Mucosa of descending colon (tissue), 3 donors: ENCODE measurements at regions not wholly inside any gene's neighbourhood (a gene's known extent, or its start where the extent isn't known, plus 50 kb on each side); places are given as distances from the start of the nearest gene placed in this dataset.

Experiments used
- ATAC-seq: fragments of 200-7000 bp; cut with Tn5 transposase; one replicate; pipeline ENCODE4 v1.9.1; 2020; ENCODE audit warnings: mild to moderate bottlenecking, moderate library complexity
- DNase-seq, 3 donors: peaks; one replicate each; pipeline ENCODE4 v3.0.0-alpha.2; 2020
- H3K36me3 ChIP-seq: fragments of 200-600 bp; one replicate; pipeline ENCODE4 v1.8.0; 2021; ENCODE audit warnings: low read depth, mild to moderate bottlenecking
- H3K4me1 ChIP-seq: fragments of 200-600 bp; one replicate; pipeline ENCODE4 v1.8.0; 2021; ENCODE audit warnings: low read depth, mild to moderate bottlenecking
- H3K4me3 ChIP-seq: fragments of 200-600 bp; one replicate; pipeline ENCODE4 v1.8.0; 2021; ENCODE audit warnings: mild to moderate bottlenecking
- H3K9me3 ChIP-seq: fragments of 200-600 bp; one replicate; pipeline ENCODE4 v1.8.0; 2021; ENCODE audit warnings: mild to moderate bottlenecking
- intact Hi-C, 2 donors: fragments of 100-400 bp; cut with DNase I in 1 of 2; cut with micrococcal nuclease in 1 of 2; formaldehyde crosslinking; loops; one replicate each; pipeline versions ENCODE4 v1.11.0 to v1.11.1; 2022; cut with DNase I, micrococcal nuclease
- TF ChIP-seq, protein P1 (sequence below): fragments of 200-600 bp; IDR thresholded peaks from one replicate; pipeline ENCODE4 v1.8.0; 2022; ENCODE audit warnings: antibody characterized with exemption, mild to moderate bottlenecking
- donor health status: DM: no; HTN: no; CAD: no; lungs with moderate emphysema.
- donor health status: DM: no; HTN: no; CAD: no.
- donor health status: DM: no; HTN: yes; CAD: no.

GRCh38 chr11:92657226-92657625 is 312.2 kb upstream of the MTNR1B start:
- no peak for DNase-seq
- intact Hi-C loops = no loop called here
- TF ChIP-seq, protein P1, sequence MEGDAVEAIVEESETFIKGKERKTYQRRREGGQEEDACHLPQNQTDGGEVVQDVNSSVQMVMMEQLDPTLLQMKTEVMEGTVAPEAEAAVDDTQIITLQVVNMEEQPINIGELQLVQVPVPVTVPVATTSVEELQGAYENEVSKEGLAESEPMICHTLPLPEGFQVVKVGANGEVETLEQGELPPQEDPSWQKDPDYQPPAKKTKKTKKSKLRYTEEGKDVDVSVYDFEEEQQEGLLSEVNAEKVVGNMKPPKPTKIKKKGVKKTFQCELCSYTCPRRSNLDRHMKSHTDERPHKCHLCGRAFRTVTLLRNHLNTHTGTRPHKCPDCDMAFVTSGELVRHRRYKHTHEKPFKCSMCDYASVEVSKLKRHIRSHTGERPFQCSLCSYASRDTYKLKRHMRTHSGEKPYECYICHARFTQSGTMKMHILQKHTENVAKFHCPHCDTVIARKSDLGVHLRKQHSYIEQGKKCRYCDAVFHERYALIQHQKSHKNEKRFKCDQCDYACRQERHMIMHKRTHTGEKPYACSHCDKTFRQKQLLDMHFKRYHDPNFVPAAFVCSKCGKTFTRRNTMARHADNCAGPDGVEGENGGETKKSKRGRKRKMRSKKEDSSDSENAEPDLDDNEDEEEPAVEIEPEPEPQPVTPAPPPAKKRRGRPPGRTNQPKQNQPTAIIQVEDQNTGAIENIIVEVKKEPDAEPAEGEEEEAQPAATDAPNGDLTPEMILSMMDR = no peak
- no peak for ATAC-seq
- H3K4me3 ChIP-seq = no peak overlapping the region
- H3K9me3 ChIP-seq = no peaks in the 10 kb centered on the region
- no peaks in the 10 kb centered on the region for H3K4me1 ChIP-seq
- no peaks in the 10 kb centered on the region for H3K36me3 ChIP-seq

DNA sequence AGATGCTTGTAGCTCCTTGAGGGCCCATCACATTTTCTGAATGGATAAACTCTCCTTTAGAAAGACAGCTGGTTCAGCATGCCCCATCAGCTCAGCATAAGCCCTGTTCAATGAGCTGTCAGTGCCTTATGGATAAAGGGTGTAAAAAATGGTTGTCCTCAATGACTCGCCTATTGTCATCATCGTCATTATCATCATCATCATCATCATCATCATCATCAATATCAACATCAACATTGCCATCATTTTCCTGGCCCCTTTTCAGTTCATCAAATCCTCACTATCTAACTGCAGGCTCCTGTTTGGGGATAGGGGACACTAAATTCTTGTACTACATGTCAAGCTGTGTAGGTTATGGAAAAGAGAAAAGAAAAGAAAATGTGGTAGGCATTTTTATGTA is 310.7 kb upstream of the MTNR1B start:
- H3K4me1 ChIP-seq = no peaks in the 10 kb centered on the region
- DNase-seq (no peak), ATAC-seq (no peak)
- intact Hi-C loops = no loop called here
- no peaks in the 10 kb centered on the region for H3K9me3 ChIP-seq
- TF ChIP-seq, protein P1 = no peak
- no peak overlapping the region for H3K4me3 ChIP-seq
- H3K36me3 ChIP-seq = no peaks in the 10 kb centered on the region

- Histone ChIP-seq H3K4me1 (no peaks in the 10 kb centered on the region), H3K4me3 (no peak overlapping the region), H3K9me3 (no peaks in the 10 kb centered on the region), H3K36me3 (no peaks in the 10 kb centered on the region)
- ATAC-seq = no peak
- no peak for DNase-seq
- TF ChIP-seq, protein P1 = no peak
- intact Hi-C loops = no loop called here
Observed at GRCh38 chr11:92659793-92660192, 309.7 kb upstream of the MTNR1B start.

DNA sequence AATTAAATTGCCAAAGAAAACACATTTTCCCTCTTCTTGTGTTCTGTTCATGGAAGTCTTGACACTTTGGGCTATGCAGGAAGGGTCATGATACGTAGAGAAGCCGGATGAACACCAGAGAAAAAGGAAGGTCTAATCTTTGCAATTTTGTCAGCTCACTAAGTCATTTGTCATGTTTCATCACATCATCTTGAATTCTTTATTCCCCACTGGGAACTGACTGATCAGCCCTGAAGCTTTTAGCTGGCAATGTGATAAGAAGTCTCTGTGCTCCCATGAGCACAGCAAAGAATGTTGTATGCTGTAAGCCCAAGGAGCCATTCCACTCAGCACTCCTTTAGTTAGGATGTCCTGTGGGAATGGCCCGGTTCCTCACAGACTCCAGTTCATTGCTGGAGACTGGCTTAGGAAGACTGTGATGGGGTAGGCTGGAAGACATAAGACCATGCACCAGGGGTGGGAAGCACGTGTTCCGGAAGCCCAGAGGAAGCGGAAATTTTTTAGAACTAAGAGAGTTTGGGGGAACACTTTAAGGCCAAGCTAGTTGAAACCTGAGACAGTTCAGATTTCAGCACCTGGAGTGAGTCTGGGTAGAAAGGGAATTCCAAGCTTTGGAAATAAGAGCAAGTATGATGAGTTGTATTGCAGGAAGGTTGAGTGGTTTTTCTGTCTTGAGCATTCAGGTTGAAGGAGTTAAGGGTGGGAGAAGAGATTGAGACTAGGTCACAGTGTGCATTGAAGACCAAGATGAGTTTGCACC is 306.7 kb upstream of the MTNR1B start:
- no peak for ATAC-seq
- TF ChIP-seq, protein P1 = no peak
- Histone ChIP-seq H3K9me3 (no peaks in the 10 kb centered on the region), H3K4me3 (no peak overlapping the region), H3K4me1 (no peaks in the 10 kb centered on the region), H3K36me3 (no peaks in the 10 kb centered on the region)
- intact Hi-C loops = no loop called here
- DNase-seq = no peak

- DNase-seq (no peak), ATAC-seq (no peak)
- Histone ChIP-seq H3K4me1 (no peaks in the 10 kb centered on the region), H3K36me3 (no peaks in the 10 kb centered on the region), H3K9me3 (no peaks in the 10 kb centered on the region), H3K4me3 (no peak overlapping the region)
- TF ChIP-seq, protein P1 = no peak
- intact Hi-C loops = no loop called here
Observed at GRCh38 chr11:92663539-92663938, 305.9 kb upstream of the MTNR1B start.
